ENCODE measurements at regions not wholly inside any gene's neighbourhood (a gene's known extent, or its start where the extent isn't known, plus 50 kb on each side); places are given as distances from the start of the nearest gene placed in this dataset.

DNA sequence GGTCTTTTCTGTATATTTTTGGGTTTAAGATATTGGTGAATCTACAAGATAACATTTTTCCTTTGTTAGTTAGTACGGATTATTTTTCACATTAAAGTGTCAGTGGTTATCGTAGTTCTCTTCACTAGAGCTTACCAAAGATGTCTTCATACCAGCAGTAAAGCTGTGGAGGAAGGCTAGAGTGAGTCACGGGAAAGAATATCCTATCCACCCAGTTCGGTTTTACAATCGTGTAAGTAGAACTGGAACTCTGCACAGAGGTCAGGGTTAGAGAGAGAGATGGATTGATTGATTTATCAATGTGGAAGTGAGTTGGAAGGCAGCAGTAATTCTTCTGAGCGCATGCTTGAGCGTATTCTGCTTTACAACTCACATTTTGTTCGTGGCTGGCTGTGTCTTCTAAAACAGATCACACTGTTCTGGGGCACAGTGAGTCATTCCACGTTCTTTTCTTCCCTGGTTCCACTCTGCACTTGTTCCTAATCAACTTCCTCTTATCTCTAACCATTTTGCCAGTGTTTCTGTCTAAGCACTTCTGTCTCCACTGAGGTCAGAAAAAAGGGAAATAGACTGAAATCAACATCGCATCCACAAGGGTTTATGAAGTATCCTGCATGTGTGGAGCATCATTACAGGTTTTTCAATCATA, 86.5 kb upstream of the ARRDC3 start:
- DNase-seq (no peak), FAIRE-seq (no peak)

DNA sequence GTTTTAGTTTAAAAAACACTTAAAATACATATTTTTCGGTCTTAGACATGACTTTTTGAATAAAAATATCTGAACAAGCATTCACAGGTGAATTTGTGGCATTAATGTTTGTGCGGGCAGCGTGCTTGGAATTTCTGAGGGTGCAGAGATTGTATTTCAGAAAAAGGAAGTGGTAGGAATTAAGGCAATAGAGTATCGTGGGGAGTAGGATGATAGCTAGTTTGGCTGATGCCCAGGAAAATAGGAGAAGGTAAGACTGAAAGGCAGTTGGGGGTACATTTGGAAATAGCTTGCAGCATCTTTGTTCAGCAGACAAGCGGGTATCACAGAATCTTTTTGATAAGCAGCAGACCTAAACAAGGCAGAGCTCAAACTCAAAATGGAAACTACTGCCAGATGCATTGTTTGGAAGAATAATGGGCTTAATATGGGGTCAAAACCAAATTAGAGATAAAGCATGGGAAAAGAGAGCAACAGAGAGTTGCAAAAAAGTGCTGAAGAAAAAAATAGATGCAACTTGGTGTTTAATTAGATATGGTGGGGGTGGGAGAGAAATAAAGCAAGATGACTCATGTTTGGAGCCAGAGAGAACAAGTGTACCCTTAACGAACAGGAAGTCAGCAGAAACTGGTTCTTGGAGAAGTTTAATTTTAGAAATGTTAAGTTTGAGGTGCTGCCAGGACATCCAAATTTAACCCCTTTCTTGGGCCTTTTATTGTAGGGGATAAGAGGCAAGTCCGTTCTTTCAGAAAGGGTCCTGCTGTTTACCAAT, 85.7 kb upstream of the ARRDC3 start:
- Histone ChIP-seq H3K27ac (ENCODE audit: low read depth in 2 of 2, low read length in 2 of 2) (no peak overlapping the region), H3K9me3 (ENCODE audit: control insufficient read depth in 2 of 3, insufficient read depth in 1 of 3, low read length in 3 of 3) (no peaks in the 10 kb centered on the region), H3K4me1 (ENCODE audit: control insufficient read depth in 2 of 3, insufficient read depth in 2 of 3, low read depth in 1 of 3, low read length in 3 of 3) (no peaks in the 10 kb centered on the region), H3K27me3 (ENCODE audit: control insufficient read depth, insufficient read depth, low read length) (no peaks in the 10 kb centered on the region), H3K9ac (ENCODE audit: low read length in 3 of 3) (no peak overlapping the region), H3K36me3 (ENCODE audit: control insufficient read depth in 2 of 3, insufficient read depth in 3 of 3, low read length in 3 of 3) (no peaks in the 10 kb centered on the region), H3K4me3 (ENCODE audit: low read length in 3 of 3) (no peak overlapping the region)
- FAIRE-seq: no peak
- intact Hi-C loops (cut with DNase I): no loop called here
- TF ChIP-seq, protein P1, sequence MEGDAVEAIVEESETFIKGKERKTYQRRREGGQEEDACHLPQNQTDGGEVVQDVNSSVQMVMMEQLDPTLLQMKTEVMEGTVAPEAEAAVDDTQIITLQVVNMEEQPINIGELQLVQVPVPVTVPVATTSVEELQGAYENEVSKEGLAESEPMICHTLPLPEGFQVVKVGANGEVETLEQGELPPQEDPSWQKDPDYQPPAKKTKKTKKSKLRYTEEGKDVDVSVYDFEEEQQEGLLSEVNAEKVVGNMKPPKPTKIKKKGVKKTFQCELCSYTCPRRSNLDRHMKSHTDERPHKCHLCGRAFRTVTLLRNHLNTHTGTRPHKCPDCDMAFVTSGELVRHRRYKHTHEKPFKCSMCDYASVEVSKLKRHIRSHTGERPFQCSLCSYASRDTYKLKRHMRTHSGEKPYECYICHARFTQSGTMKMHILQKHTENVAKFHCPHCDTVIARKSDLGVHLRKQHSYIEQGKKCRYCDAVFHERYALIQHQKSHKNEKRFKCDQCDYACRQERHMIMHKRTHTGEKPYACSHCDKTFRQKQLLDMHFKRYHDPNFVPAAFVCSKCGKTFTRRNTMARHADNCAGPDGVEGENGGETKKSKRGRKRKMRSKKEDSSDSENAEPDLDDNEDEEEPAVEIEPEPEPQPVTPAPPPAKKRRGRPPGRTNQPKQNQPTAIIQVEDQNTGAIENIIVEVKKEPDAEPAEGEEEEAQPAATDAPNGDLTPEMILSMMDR (IDR thresholded peaks at IDR 0.05; ENCODE audit: borderline replicate concordance, extremely low read depth, insufficient read depth): no peak
- DNase-seq: no peak

More for the DNA sequence above, 86.5 kb upstream of the ARRDC3 start:
- intact Hi-C loops (cut with DNase I): no loop called here
- Histone ChIP-seq H3K9me3 (ENCODE audit: control insufficient read depth in 2 of 3, insufficient read depth in 1 of 3, low read length in 3 of 3) (no peaks in the 10 kb centered on the region), H3K27ac (ENCODE audit: low read depth in 2 of 2, low read length in 2 of 2) (no peak overlapping the region), H3K36me3 (ENCODE audit: control insufficient read depth in 2 of 3, insufficient read depth in 3 of 3, low read length in 3 of 3) (no peaks in the 10 kb centered on the region), H3K4me1 (ENCODE audit: control insufficient read depth in 2 of 3, insufficient read depth in 2 of 3, low read depth in 1 of 3, low read length in 3 of 3) (no peaks in the 10 kb centered on the region), H3K9ac (ENCODE audit: low read length in 3 of 3) (no peak overlapping the region), H3K27me3 (ENCODE audit: control insufficient read depth, insufficient read depth, low read length) (no peaks in the 10 kb centered on the region), H3K4me3 (ENCODE audit: low read length in 3 of 3) (no peak overlapping the region)
- TF ChIP-seq, protein P1 (IDR thresholded peaks at IDR 0.05; ENCODE audit: borderline replicate concordance, extremely low read depth, insufficient read depth): no peak

DNA sequence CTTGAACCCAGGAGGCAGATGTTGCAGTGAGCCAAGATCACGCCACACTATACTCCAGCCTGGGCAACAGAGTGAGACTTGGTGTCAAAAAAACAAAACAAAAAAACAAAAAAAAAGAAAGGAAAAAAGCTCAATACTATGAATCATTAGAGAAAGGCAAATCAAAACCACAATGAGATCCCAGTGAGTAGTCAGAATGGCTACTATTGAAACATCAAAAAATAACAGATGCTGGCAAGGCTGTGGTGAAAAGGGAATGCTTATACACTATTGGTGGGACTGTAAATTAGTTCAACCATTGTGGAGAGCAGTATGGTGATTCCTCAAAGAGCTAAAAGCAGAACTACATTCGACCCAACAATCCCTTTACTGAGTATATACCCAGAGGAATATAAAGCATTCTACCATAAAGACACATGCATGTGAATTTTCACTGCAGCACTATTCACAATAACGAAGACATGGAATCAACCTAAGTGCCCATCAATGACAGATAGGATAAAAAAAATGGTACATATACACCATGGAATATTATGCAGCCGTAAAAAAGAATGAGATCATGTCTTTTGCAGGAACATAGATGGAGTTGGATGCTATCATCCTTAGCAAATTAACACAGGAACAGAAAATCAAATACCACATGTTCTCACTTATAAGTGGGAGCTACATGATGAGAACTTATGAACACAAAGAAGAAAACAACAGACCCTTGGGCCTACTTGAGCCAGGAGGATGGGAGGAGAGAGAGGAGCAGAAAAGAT, 81.9 kb upstream of the ARRDC3 start:
- no peak overlapping the region for H3K9ac ChIP-seq (ENCODE audit: low read length in 3 of 3)
- no peak overlapping the region for H3K4me3 ChIP-seq (ENCODE audit: low read length in 3 of 3)
- no peak overlapping the region for H3K27ac ChIP-seq (ENCODE audit: low read depth in 2 of 2, low read length in 2 of 2)
- DNase-seq (no peak), FAIRE-seq (no peak)
- H3K4me1 ChIP-seq (ENCODE audit: control insufficient read depth in 2 of 3, insufficient read depth in 2 of 3, low read depth in 1 of 3, low read length in 3 of 3): no peaks in the 10 kb centered on the region
- no peaks in the 10 kb centered on the region for H3K9me3 ChIP-seq (ENCODE audit: control insufficient read depth in 2 of 3, insufficient read depth in 1 of 3, low read length in 3 of 3)
- TF ChIP-seq, protein P1 (IDR thresholded peaks at IDR 0.05; ENCODE audit: borderline replicate concordance, extremely low read depth, insufficient read depth): no peak
- H3K36me3 ChIP-seq (ENCODE audit: control insufficient read depth in 2 of 3, insufficient read depth in 3 of 3, low read length in 3 of 3): no peaks in the 10 kb centered on the region
- no peaks in the 10 kb centered on the region for H3K27me3 ChIP-seq (ENCODE audit: control insufficient read depth, insufficient read depth, low read length)
- intact Hi-C loops (cut with DNase I): no loop called here
